Heart left ventricle (tissue), 16 donors: ENCODE measurements at regions not wholly inside any gene's neighbourhood (a gene's known extent, or its start where the extent isn't known, plus 50 kb on each side); places are given as distances from the start of the nearest gene placed in this dataset.

Source experiments
- ATAC-seq, 4 donors: fragments of 200-7000 bp; cut with Tn5 transposase; one replicate each; pipeline ENCODE4 v1.9.1; 2020 to 2022; ENCODE audit warnings: moderate library complexity in 4 of 4, mild to moderate bottlenecking in 3 of 4, moderate number of reproducible peaks in 1 of 4
- DNase-seq, 5 donors: peaks; one replicate each; pipeline ENCODE4 v3.0.0-alpha.2; 2020
- H3K27ac ChIP-seq, 12 donors: fragments of 200-600 bp; sonication (generic) in 4 of 12; one replicate each; pipeline versions ENCODE4 v1.5.0 to v1.8.0; 2016 to 2022; ENCODE audit warnings: mild to moderate bottlenecking in 2 of 12
- H3K27me3 ChIP-seq, 9 donors: fragments of 200-600 bp; sonication (generic) in 2 of 9; one replicate each; pipeline versions ENCODE4 v1.5.1 to v1.8.0; 2016 to 2022; ENCODE audit warnings: mild to moderate bottlenecking in 3 of 9
- H3K36me3 ChIP-seq, 9 donors: fragments of 200-600 bp; sonication (generic) in 2 of 9; one replicate each; pipeline versions ENCODE4 v1.5.0 to v1.8.0; 2018 to 2022; ENCODE audit warnings: mild to moderate bottlenecking in 2 of 9
- H3K4me1 ChIP-seq, 12 donors: fragments of 200-600 bp; sonication (generic) in 4 of 12; one replicate each; pipeline versions ENCODE4 v1.5.0 to v1.8.0; 2016 to 2022; ENCODE audit warnings: mild to moderate bottlenecking in 3 of 12
- H3K4me3 ChIP-seq, 12 donors: fragments of 200-600 bp; sonication (generic) in 4 of 12; one replicate each; pipeline versions ENCODE4 v1.5.0 to v1.8.0; 2017 to 2022; ENCODE audit warnings: mild to moderate bottlenecking in 9 of 12, moderate library complexity in 4 of 12
- H3K9me3 ChIP-seq, 12 donors: fragments of 200-600 bp; sonication (generic) in 4 of 12; one replicate each; pipeline versions ENCODE4 v1.5.0 to v1.8.0; 2016 to 2022; ENCODE audit warnings: mild to moderate bottlenecking in 1 of 12
- POLR2A ChIP-seq, 2 donors: fragments of 450-650 bp; IDR thresholded peaks; one replicate each; pipeline ENCODE4 v1.6.1; 2017; ENCODE audit warnings: antibody characterized with exemption in 2 of 2, mild to moderate bottlenecking in 2 of 2, moderate library complexity in 2 of 2
- WGBS, 4 donors: extraction: QIAGEN DNeasy Blood & Tissue Kit in 2 of 4; methylation state at CpG; one replicate each; pipeline versions ENCODE4 v1.1.5 to v1.1.7; 2013 to 2018; 5-methylcytosine and 5-hydroxymethylcytosine counted together
- intact Hi-C, 10 donors: fragments of 100-400 bp; cut with DNase I; formaldehyde crosslinking; loops; one replicate each; pipeline versions ENCODE4 v1.11.1 to v1.14.2; 2022
- TF ChIP-seq, protein P1 (sequence below), 12 donors: fragments of 200-600 bp; sonication (generic) in 4 of 12; IDR thresholded peaks; one replicate each; pipeline versions ENCODE4 v1.5.0 to v1.8.0; 2018 to 2022; ENCODE audit warnings: antibody characterized with exemption in 12 of 12, mild to moderate bottlenecking in 5 of 12
- donor health status: ischemic (EF 13 %, LVEDD 7.1; RV severe dilation, severe dysfunction).
- donor health status: healthy with polysubstance abuse.
- donor health status: DM: no; HTN: yes; CAD: no.
- donor health status: DM: no; HTN: no; CAD: no.
- donor health status: ischemic (EF 25% LVEDD 6.9; RV normal size, moderate dysfunction).
- donor health status: ischemic (EF 25% LVEDD 5.7; RV mildly dilated, moderate dysfunction).
- donor health status: healthy.
- donor health status: DM: yes; HTN: yes; CAD: no.
- donor health status: ischemic (EF 35%, LVEDD 5.7; RV mildly dilated, moderate dysfunction).
- donor health status: nonischemic (EF 11% LVEDD 7.7; RV severe dilation, severe dysfunction).
- donor health status: DM: yes; HTN: yes; CAD: no.
- donor health status: PGD.
- donor health status: ischemic (EF 29% LVEDD 5.4; RV normal size, mild dysfunction).
- donor health status: nonischemic (EF 23%, LVEDD 6.1; RV moderate dilation, normal function).

DNA sequence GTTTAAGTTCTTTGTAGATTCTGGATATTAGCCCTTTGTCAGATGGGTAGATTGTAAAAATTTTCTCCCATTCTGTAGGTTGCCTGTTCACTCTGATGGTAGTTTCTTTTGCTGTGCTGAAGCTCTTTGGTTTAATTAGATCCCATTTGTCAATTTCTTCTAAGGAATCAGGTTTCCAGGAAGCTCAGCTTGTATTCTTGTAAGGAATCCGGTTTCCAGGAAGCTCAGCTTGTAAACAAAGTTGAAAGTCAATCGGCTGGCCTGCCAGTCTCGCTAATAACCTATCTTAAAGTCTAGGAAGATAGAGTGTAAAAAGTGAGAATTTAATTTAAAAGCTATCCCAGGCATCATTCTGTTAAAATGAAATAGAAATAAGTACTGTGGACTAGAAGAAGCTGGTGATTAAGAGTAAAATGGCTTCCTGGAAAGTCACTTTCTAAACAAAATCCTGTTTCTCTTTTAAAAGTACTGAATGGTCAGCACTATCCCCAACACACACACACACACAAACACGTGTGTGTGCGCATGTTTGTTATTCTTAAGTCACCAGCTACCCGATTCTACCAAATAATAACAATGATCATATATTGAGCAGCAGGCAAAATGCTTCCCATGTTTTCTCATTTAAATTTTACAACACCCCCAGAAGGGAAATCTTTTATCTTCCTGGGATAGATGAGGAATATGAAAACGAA is 171.7 kb downstream of the PAPSS1 start:
- no peaks in the 10 kb centered on the region for H3K9me3 ChIP-seq
- no peak for DNase-seq
- no peaks in the 10 kb centered on the region for H3K27me3 ChIP-seq
- TF ChIP-seq, protein P1, sequence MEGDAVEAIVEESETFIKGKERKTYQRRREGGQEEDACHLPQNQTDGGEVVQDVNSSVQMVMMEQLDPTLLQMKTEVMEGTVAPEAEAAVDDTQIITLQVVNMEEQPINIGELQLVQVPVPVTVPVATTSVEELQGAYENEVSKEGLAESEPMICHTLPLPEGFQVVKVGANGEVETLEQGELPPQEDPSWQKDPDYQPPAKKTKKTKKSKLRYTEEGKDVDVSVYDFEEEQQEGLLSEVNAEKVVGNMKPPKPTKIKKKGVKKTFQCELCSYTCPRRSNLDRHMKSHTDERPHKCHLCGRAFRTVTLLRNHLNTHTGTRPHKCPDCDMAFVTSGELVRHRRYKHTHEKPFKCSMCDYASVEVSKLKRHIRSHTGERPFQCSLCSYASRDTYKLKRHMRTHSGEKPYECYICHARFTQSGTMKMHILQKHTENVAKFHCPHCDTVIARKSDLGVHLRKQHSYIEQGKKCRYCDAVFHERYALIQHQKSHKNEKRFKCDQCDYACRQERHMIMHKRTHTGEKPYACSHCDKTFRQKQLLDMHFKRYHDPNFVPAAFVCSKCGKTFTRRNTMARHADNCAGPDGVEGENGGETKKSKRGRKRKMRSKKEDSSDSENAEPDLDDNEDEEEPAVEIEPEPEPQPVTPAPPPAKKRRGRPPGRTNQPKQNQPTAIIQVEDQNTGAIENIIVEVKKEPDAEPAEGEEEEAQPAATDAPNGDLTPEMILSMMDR (IDR thresholded peaks at IDR 0.05), result no peak
- no peak for TF ChIP-seq POLR2A (IDR thresholded peaks at IDR 0.05)
- no peaks in the 10 kb centered on the region for H3K36me3 ChIP-seq
- H3K27ac ChIP-seq, result no peak overlapping the region
- no peak overlapping the region for H3K4me3 ChIP-seq
- intact Hi-C loops, result no loop called here
- WGBS, 4 donors, result 37 to 56% (median 52%) methylated on average over 7 of the region's 7 CpGs
- ATAC-seq, result no peak
- peaks cover 0 to 4% (median 0%) of the 10 kb centered on the region in 12 donors for H3K4me1 ChIP-seq

DNA sequence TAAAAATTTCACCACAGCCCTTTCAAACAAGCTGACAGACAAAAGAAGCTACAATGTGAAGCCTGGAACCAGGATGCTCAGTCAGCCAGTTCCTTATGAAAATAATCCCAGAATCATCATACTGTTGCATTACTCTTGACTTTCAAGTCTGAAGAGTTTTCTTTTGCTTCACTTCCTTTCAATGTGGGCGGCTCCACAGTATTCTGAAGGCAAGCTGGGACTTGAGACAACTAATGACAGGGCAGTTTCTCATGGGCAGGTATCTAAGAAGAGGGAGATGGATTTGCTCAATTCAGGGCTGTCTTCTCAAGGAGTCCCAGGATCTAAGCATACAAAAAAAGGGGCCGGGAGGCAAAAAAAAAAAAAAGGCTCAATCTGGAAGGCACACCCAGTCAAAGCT is 173.4 kb downstream of the PAPSS1 start:
- ATAC-seq (no peak), DNase-seq (no peak)
- 80 to 94% (median 89%) methylated on average over 2 of the region's 2 CpGs for WGBS, 4 donors
- Histone ChIP-seq H3K4me1 (peaks cover 0 to 4% (median 0%) of the 10 kb centered on the region in 12 donors), H3K4me3 (no peak overlapping the region), H3K27me3 (no peaks in the 10 kb centered on the region), H3K27ac (no peak overlapping the region), H3K36me3 (no peaks in the 10 kb centered on the region), H3K9me3 (no peaks in the 10 kb centered on the region)
- no peak for TF ChIP-seq POLR2A (IDR thresholded peaks at IDR 0.05)
- TF ChIP-seq, protein P1 (IDR thresholded peaks at IDR 0.05), result no peak
- intact Hi-C loops, result no loop called here

DNA sequence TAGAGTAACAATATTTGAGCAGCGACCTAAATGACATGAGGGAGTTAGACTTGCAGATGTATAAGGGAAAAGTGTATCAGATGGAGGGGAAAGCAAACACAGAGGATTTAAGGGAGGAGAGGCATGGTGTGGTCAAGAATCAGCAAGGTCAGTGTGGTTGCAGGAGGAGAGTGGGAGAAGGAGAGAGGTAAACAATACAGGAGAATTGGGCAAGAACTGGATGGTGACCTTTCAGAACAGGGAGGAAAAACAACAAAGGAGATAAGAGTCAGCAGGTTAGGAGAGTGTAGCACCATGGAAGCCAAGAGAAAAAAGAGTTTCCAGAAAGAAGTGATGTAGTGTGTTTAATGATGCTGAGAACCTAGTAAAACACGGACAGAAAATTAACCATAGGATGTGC is 178.5 kb downstream of the PAPSS1 start:
- intact Hi-C loops, result no loop called here
- H3K9me3 ChIP-seq, result no peaks in the 10 kb centered on the region
- H3K27me3 ChIP-seq, result no peaks in the 10 kb centered on the region
- no peak overlapping the region for H3K4me3 ChIP-seq
- 77 to 87% (median 83%) methylated on average over 2 of the region's 2 CpGs for WGBS, 4 donors
- H3K36me3 ChIP-seq, result no peaks in the 10 kb centered on the region
- H3K27ac ChIP-seq, result no peak overlapping the region
- TF ChIP-seq, protein P1 (IDR thresholded peaks at IDR 0.05), result no peak
- TF ChIP-seq POLR2A (IDR thresholded peaks at IDR 0.05), result no peak
- no peaks in the 10 kb centered on the region for H3K4me1 ChIP-seq
- ATAC-seq (no peak), DNase-seq (no peak)

DNA sequence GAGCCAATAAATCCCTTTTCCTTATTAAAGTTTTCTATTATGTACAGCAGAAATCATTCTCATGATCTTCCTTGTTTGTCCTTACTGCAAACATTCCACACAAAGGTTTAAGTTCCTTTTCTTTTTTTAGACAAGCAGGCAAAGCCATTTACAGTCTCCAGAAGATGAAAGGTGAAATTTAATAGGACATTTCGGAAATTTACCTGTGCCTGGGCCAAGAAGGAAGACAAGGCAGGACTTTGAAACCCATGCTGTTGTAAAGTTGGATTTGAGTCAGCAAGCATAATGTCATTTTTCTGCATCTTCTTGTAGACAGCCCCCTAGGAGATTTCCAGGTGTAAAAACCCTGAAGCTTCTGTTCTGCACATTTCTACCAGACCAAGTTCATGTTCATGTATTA is 188.1 kb downstream of the PAPSS1 start:
- Histone ChIP-seq H3K9me3 (peaks cover 0 to 12% (median 0%) of the 10 kb centered on the region in 12 donors), H3K27me3 (no peaks in the 10 kb centered on the region), H3K27ac (no peak overlapping the region), H3K36me3 (no peaks in the 10 kb centered on the region), H3K4me1 (no peaks in the 10 kb centered on the region), H3K4me3 (no peak overlapping the region)
- no peak for TF ChIP-seq POLR2A (IDR thresholded peaks at IDR 0.05)
- TF ChIP-seq, protein P1 (IDR thresholded peaks at IDR 0.05), result no peak
- DNase-seq (no peak), ATAC-seq (no peak)
- WGBS, 4 donors, result 57 to 73% (median 67%) methylated on average over 1 of the region's 1 CpG
- intact Hi-C loops, result no loop called here
